ENCODE measurements at regions not wholly inside any gene's neighbourhood (a gene's known extent, or its start where the extent isn't known, plus 50 kb on each side); places are given as distances from the start of the nearest gene placed in this dataset.

- BruUV-seq (replicated peaks) = no TSS peak
- no peak overlapping the region for H2AFZ ChIP-seq (ENCODE audit: low read length)
- no peaks in the 10 kb centered on the region for H3K9me2 ChIP-seq (replicated peaks; ENCODE audit: low read length)
- peaks cover 20% of the 10 kb centered on the region for H3K27me3 ChIP-seq (ENCODE audit: low read length)
- no peak overlapping the region for H3K27ac ChIP-seq (ENCODE audit: low read length)
- no peaks in the 10 kb centered on the region for H3K9me3 ChIP-seq (ENCODE audit: low read length)
- no peak overlapping the region for H3K9ac ChIP-seq (ENCODE audit: low read length)
- H4K20me1 ChIP-seq (ENCODE audit: low read length) = no peaks in the 10 kb centered on the region
- no peak overlapping the region for H3K4me3 ChIP-seq (ENCODE audit: low read length)
- no peak overlapping the region for H3K4me2 ChIP-seq (ENCODE audit: low read length)
- no peaks in the 10 kb centered on the region for H3K36me3 ChIP-seq (ENCODE audit: low read depth, low read length)
- DNase-seq (no peak), ATAC-seq (no peak)
- TF ChIP-seq EZH2phosphoT487 (IDR thresholded peaks at IDR 0.05; ENCODE audit: borderline replicate concordance, low read length) (no peak), CTCF (conservative IDR thresholded peaks at IDR 0.05; ENCODE audit: low read depth, low read length) (no peak), EZH2 (IDR thresholded peaks at IDR 0.05; ENCODE audit: low read length, unreplicated experiment) (no peak)
- CTCF ChIA-PET = no interaction called here
- no peaks in the 10 kb centered on the region for H3K4me1 ChIP-seq (ENCODE audit: insufficient read depth, low read length)
- intact Hi-C loops (cut with micrococcal nuclease) = no loop called here
- POLR2A ChIA-PET (ENCODE audit: unreplicated experiment) = no interaction called here
- no peaks in the 10 kb centered on the region for H3K79me2 ChIP-seq (ENCODE audit: low read length)
- no peaks in the 10 kb centered on the region for H3F3A ChIP-seq (ENCODE audit: low read length, unreplicated experiment)
Measured at GRCh38 chrX:30111431-30111830, 103.9 kb upstream of the MAGEB2 start.

DNA sequence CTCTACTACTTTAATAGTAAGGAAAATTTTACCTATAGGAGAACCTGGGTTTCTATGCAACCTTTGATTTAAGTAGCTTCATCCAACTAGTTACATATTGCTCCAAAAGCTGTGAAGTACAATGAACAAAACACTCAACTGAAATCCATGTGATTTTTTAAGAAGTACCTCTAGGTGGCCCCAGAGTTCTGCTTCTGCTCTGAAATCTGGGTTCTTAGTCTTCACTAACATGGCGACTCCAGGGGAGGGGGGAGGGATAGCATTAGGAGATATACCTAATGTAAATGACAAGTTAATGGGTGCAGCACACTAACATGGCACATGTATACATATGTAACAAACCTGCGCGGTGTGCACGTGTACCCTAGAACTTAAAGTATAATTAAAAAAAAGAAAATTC is 73.4 kb upstream of the MAGEB2 start:
- Histone ChIP-seq H3K9ac (ENCODE audit: low read length) (no peak overlapping the region), H3K4me2 (ENCODE audit: low read length) (no peak overlapping the region), H3K27me3 (ENCODE audit: low read length) (no peaks in the 10 kb centered on the region), H3K4me1 (ENCODE audit: insufficient read depth, low read length) (peaks cover 3% of the 10 kb centered on the region; the same call in 1 of the 2 replicates), H3K79me2 (ENCODE audit: low read length) (no peaks in the 10 kb centered on the region), H3K9me3 (ENCODE audit: low read length) (no peaks in the 10 kb centered on the region), H2AFZ (ENCODE audit: low read length) (no peak overlapping the region), H3K36me3 (ENCODE audit: low read depth, low read length) (no peaks in the 10 kb centered on the region), H4K20me1 (ENCODE audit: low read length) (no peaks in the 10 kb centered on the region), H3F3A (ENCODE audit: low read length, unreplicated experiment) (no peaks in the 10 kb centered on the region), H3K9me2 (replicated peaks; ENCODE audit: low read length) (no peaks in the 10 kb centered on the region), H3K4me3 (ENCODE audit: low read length) (no peak overlapping the region), H3K27ac (ENCODE audit: low read length) (no peak overlapping the region)
- intact Hi-C loops (cut with micrococcal nuclease) = loop anchor here (2.0 kb wide), 2 partner anchors 55 to 363 kb away; no protein-coding TSS in a partner anchor
- ChIA-PET POLR2A (ENCODE audit: unreplicated experiment) (no interaction called here), CTCF (interaction anchor here (0.7 kb wide), 1 partner anchor 358 kb away, joined by 9 read pairs; no protein-coding TSS in a partner anchor)
- DNase-seq (peak; percentile 63), ATAC-seq (peak; percentile 43)
- no TSS peak for BruUV-seq (replicated peaks)
- TF ChIP-seq CTCF (conservative IDR thresholded peaks at IDR 0.05; ENCODE audit: low read depth, low read length) = peak; percentile 58
- TF ChIP-seq EZH2 (IDR thresholded peaks at IDR 0.05; ENCODE audit: low read length, unreplicated experiment) = no peak

DNA sequence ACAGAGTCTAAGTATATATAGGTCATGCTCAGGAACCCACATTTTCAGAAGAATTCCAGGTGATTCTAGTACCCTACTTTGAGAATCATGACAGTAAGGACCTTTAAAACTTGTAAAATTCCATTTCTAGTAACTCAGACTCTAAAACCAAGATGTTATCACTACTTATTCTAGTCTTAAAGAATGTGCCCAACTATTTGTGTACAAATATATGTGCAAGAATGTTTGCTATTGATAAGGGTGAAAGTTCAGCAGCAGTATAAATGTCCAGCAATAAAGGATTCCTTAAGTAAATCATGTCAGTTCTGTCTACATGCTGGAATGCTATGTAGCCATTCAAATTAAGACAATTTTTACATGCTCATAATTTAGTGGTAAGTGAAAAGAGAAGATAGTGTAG is 71.1 kb upstream of the MAGEB2 start:
- Histone ChIP-seq H3K9me2 (replicated peaks; ENCODE audit: low read length) (no peaks in the 10 kb centered on the region), H3K4me1 (ENCODE audit: insufficient read depth, low read length) (peaks cover 3% of the 10 kb centered on the region; the same call in 1 of the 2 replicates), H4K20me1 (ENCODE audit: low read length) (no peaks in the 10 kb centered on the region), H3K36me3 (ENCODE audit: low read depth, low read length) (no peaks in the 10 kb centered on the region), H3K79me2 (ENCODE audit: low read length) (no peaks in the 10 kb centered on the region), H3K9me3 (ENCODE audit: low read length) (no peaks in the 10 kb centered on the region), H2AFZ (ENCODE audit: low read length) (no peak overlapping the region), H3F3A (ENCODE audit: low read length, unreplicated experiment) (no peaks in the 10 kb centered on the region), H3K4me2 (ENCODE audit: low read length) (0 out of 2 replicates have a peak overlapping the region, but pooled peaks have one; percentile 7), H3K27ac (ENCODE audit: low read length) (no peak overlapping the region), H3K4me3 (ENCODE audit: low read length) (no peak overlapping the region), H3K27me3 (ENCODE audit: low read length) (no peaks in the 10 kb centered on the region), H3K9ac (ENCODE audit: low read length) (no peak overlapping the region)
- TF ChIP-seq CTCF (conservative IDR thresholded peaks at IDR 0.05; ENCODE audit: low read depth, low read length) (no peak), EZH2phosphoT487 (IDR thresholded peaks at IDR 0.05; ENCODE audit: borderline replicate concordance, low read length) (no peak), EZH2 (IDR thresholded peaks at IDR 0.05; ENCODE audit: low read length, unreplicated experiment) (no peak)
- ChIA-PET CTCF (no interaction called here), POLR2A (ENCODE audit: unreplicated experiment) (no interaction called here)
- intact Hi-C loops (cut with micrococcal nuclease) = no loop called here
- DNase-seq (no peak), ATAC-seq (no peak)
- BruUV-seq (replicated peaks) = no TSS peak

Measured in PC-3 (cell line).